Upper lobe of right lung (tissue), 1 donor: ENCODE measurements at regions not wholly inside any gene's neighbourhood (a gene's known extent, or its start where the extent isn't known, plus 50 kb on each side); places are given as distances from the start of the nearest gene placed in this dataset.

ENCODE experiments used
- ATAC-seq: fragments of 200-7000 bp; cut with Tn5 transposase; one replicate; pipeline ENCODE4 v1.9.1; 2020; ENCODE audit warnings: mild to moderate bottlenecking, moderate library complexity
- DNase-seq: peaks from one replicate; pipeline ENCODE4 v3.0.0-alpha.2; 2020
- H3K27ac ChIP-seq: fragments of 200-600 bp; one replicate; pipeline ENCODE4 v1.8.0; 2022
- H3K27me3 ChIP-seq: fragments of 200-600 bp; one replicate; pipeline ENCODE4 v1.8.0; 2022; ENCODE audit warnings: mild to moderate bottlenecking
- H3K36me3 ChIP-seq: fragments of 200-600 bp; one replicate; pipeline ENCODE4 v1.8.0; 2022
- H3K4me1 ChIP-seq: fragments of 200-600 bp; one replicate; pipeline ENCODE4 v1.8.0; 2022
- H3K4me3 ChIP-seq: fragments of 200-600 bp; one replicate; pipeline ENCODE4 v1.8.0; 2022; ENCODE audit warnings: mild to moderate bottlenecking
- H3K9me3 ChIP-seq: fragments of 200-600 bp; one replicate; pipeline ENCODE4 v1.8.0; 2022
- intact Hi-C: fragments of 100-400 bp; cut with DNase I; formaldehyde crosslinking; loops from one replicate; pipeline ENCODE4 v1.11.0; 2022
- TF ChIP-seq, protein P1 (sequence below): fragments of 200-600 bp; IDR thresholded peaks from one replicate; pipeline ENCODE4 v1.8.0; 2022; ENCODE audit warnings: antibody characterized with exemption
- donor health status: DM: no; HTN: yes; CAD: no; lungs with severe emphysema.

DNA sequence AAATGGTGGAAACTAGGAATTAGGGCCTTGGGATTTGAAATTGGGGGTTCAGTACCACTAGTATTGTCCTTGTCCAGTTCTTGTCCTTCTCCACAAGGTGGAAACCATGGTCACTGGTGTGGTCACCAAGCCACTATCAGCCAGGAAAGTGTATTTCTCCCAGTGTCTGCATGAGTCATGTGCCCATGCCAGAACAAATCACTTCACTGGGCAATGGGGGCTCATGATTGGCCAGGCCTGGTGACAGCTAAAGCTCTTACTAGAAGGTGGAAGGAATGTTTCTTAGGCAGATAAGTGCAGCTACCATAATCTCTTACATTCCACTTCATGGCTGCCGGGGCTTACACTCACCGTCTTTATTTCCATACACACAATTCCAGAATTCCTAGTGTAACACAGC, 124.8 kb upstream of the TACR1 start:
- DNase-seq, result no peak
- intact Hi-C loops, result no loop called here

DNA sequence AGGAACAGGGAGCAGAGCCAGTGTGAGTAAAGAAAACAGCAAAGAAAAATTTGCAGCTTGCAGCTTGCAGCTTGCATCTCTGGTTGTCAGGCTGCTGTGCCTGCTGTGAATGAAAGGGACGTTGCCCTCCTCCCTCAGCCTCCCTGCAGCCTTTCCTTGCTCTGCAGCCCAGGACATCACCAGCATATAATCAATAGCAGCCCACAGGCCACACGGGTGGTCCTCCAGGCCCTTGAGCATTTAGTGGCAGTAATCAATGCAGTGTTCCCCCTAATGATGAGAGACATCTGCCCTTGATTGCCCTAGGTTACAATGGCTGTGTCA, 122.2 kb upstream of the TACR1 start:
- H3K4me1 ChIP-seq, result no peaks in the 10 kb centered on the region
- DNase-seq, result no peak
- intact Hi-C loops, result no loop called here

More for the DNA sequence above, 124.8 kb upstream of the TACR1 start:
- no peaks in the 10 kb centered on the region for H3K4me1 ChIP-seq
- H3K4me3 ChIP-seq, result no peak overlapping the region
- TF ChIP-seq, protein P1, sequence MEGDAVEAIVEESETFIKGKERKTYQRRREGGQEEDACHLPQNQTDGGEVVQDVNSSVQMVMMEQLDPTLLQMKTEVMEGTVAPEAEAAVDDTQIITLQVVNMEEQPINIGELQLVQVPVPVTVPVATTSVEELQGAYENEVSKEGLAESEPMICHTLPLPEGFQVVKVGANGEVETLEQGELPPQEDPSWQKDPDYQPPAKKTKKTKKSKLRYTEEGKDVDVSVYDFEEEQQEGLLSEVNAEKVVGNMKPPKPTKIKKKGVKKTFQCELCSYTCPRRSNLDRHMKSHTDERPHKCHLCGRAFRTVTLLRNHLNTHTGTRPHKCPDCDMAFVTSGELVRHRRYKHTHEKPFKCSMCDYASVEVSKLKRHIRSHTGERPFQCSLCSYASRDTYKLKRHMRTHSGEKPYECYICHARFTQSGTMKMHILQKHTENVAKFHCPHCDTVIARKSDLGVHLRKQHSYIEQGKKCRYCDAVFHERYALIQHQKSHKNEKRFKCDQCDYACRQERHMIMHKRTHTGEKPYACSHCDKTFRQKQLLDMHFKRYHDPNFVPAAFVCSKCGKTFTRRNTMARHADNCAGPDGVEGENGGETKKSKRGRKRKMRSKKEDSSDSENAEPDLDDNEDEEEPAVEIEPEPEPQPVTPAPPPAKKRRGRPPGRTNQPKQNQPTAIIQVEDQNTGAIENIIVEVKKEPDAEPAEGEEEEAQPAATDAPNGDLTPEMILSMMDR, result no peak
- no peaks in the 10 kb centered on the region for H3K36me3 ChIP-seq
- no peaks in the 10 kb centered on the region for H3K9me3 ChIP-seq
- no peak overlapping the region for H3K27ac ChIP-seq
- H3K27me3 ChIP-seq, result no peaks in the 10 kb centered on the region
- no peak for ATAC-seq

DNA sequence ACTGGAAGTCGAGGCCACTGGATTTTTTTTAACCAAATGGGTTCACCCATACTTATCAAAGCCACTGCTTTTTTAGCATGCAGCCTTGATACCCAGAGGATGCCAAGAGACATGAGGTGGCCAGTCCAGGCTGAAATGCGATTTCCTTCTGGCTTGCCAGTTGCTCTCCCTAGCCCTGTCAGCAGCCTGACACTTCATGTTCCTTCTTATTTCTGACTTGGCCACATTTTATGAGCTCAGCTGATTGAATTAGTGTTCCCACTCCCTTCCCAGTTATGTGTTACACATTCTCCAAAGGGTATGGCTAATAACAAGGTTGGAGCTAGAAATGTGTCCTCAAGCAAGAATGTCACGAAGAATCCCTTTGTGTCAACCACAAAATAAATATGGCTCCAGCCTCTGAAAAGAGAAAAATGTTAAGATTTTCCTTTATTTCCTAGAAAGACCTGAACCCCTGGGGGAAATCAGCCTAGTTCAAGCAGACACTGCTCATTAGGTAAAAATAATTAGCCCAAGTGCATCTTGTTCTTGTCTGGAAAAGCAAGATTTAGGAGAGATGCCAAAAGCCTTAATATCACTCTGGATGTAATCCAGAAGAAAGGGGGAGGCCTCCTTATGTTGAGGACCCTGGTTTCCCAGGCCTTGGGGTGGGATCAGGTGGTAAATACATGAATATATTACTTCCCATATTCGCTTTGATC, 121.7 kb upstream of the TACR1 start:
- no peaks in the 10 kb centered on the region for H3K4me1 ChIP-seq
- no peaks in the 10 kb centered on the region for H3K9me3 ChIP-seq
- H3K27ac ChIP-seq, result no peak overlapping the region
- intact Hi-C loops, result no loop called here
- no peak for DNase-seq
- no peaks in the 10 kb centered on the region for H3K36me3 ChIP-seq
- TF ChIP-seq, protein P1, result no peak
- no peaks in the 10 kb centered on the region for H3K27me3 ChIP-seq
- H3K4me3 ChIP-seq, result no peak overlapping the region
- ATAC-seq, result no peak

More for the DNA sequence above, 122.2 kb upstream of the TACR1 start:
- TF ChIP-seq, protein P1, result no peak
- Histone ChIP-seq H3K27ac (no peak overlapping the region), H3K27me3 (no peaks in the 10 kb centered on the region), H3K36me3 (no peaks in the 10 kb centered on the region), H3K9me3 (no peaks in the 10 kb centered on the region), H3K4me3 (no peak overlapping the region)
- ATAC-seq, result no peak

DNA sequence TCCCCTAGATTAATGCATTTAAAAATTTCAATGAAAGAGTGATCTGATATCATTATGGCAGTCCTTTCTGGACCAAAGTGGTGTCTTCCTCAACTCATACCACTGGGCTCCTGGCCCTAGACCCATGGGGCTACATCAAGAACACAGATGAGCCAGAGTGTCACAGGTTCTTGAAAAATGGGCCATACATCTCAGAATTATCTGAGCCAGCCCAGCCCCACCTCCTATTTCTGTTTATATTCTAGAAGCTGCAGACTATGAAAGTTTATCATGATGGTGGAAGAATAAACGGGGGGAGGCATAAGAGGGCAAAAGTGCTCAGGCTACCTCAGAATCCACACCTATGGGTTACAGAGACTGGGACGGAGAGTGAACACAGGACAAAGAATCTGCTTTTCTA, 120.6 kb upstream of the TACR1 start:
- TF ChIP-seq, protein P1, result no peak
- intact Hi-C loops, result no loop called here
- no peak for DNase-seq

DNA sequence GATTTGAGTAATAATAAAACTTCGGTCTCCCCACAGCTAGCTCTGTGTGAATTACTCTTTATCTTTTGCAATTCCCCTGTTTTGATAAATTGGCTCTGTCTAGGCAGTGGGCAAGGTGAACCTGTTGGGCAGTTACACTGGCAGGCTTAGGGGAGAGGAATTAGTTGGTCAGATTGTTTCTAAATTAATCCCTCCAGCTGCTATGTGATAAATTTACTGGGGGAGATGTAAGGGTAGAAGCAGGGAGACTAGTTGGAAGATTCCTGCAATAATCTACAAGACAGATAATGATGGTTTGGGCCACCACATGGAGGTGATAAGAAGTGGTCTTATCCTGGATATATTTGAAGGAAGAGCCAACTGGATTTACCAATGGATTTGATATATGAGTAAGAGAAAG, 118.5 kb upstream of the TACR1 start:
- Histone ChIP-seq H3K9me3 (no peaks in the 10 kb centered on the region), H3K4me1 (no peaks in the 10 kb centered on the region), H3K27ac (no peak overlapping the region), H3K4me3 (no peak overlapping the region), H3K27me3 (no peaks in the 10 kb centered on the region), H3K36me3 (no peaks in the 10 kb centered on the region)
- DNase-seq (no peak), ATAC-seq (no peak)
- TF ChIP-seq, protein P1, result no peak
- intact Hi-C loops, result no loop called here

More for the DNA sequence above, 120.6 kb upstream of the TACR1 start:
- H3K36me3 ChIP-seq, result no peaks in the 10 kb centered on the region
- H3K4me1 ChIP-seq, result no peaks in the 10 kb centered on the region
- no peaks in the 10 kb centered on the region for H3K27me3 ChIP-seq
- no peak for ATAC-seq
- no peaks in the 10 kb centered on the region for H3K9me3 ChIP-seq
- no peak overlapping the region for H3K27ac ChIP-seq
- no peak overlapping the region for H3K4me3 ChIP-seq

DNA sequence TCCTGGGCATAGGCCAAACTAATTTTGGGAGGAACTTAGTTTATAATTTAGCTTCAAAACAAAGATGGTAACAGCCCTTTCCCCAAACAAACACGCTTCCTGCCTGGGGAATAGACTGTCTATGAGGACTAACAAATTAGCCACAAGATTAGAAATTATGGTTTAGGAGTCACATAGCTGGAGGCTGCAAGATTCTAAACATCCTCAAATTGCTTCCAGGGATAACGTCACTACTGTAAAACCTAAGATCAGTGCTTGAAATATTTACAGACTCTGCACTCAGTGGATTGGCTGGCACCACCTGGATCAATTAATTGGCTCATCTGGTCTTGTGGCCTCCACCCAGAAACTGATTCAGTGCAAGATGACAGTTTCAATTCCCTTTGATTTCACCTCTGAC, 118.0 kb upstream of the TACR1 start:
- ATAC-seq (no peak), DNase-seq (no peak)
- Histone ChIP-seq H3K36me3 (no peaks in the 10 kb centered on the region), H3K4me3 (no peak overlapping the region), H3K27me3 (no peaks in the 10 kb centered on the region), H3K9me3 (no peaks in the 10 kb centered on the region), H3K4me1 (no peaks in the 10 kb centered on the region), H3K27ac (no peak overlapping the region)
- intact Hi-C loops, result no loop called here
- TF ChIP-seq, protein P1, result no peak
